Neural cell (in vitro differentiated cells): ENCODE measurements at regions not wholly inside any gene's neighbourhood (a gene's known extent, or its start where the extent isn't known, plus 50 kb on each side); places are given as distances from the start of the nearest gene placed in this dataset.

Experiments used
- EP300 ChIP-seq: fragments of 450-650 bp; conservative IDR thresholded peaks from 2 replicates; pipeline ENCODE4 v1.6.1; 2014; ENCODE audit warnings: antibody characterized with exemption, mild to moderate bottlenecking, moderate library complexity; ENCODE audit not compliant: poor library complexity, severe bottlenecking
- EZH2 ChIP-seq: fragments of 200-600, 300-800 bp; shearing (Covaris generic), sonication (generic); IDR thresholded peaks from 2 replicates; pipeline ENCODE4 v1.6.1; 2014; ENCODE audit warnings: antibody characterized with exemption, low read length, borderline replicate concordance, mild to moderate bottlenecking; ENCODE audit not compliant: insufficient read depth, poor library complexity, severe bottlenecking
- MXI1 ChIP-seq: fragments of 450-650 bp; conservative IDR thresholded peaks from 2 replicates; pipeline ENCODE4 v1.6.1; 2014; ENCODE audit warnings: antibody characterized with exemption, mild to moderate bottlenecking; ENCODE audit not compliant: poor library complexity, severe bottlenecking
- POLR2AphosphoS5 ChIP-seq: IDR thresholded peaks from 2 replicates; pipeline ENCODE4 v1.6.1; 2012
- RAD21 ChIP-seq: fragments of 450-650 bp; conservative IDR thresholded peaks from 2 replicates; pipeline ENCODE4 v1.6.1; 2014; ENCODE audit warnings: antibody characterized with exemption, mild to moderate bottlenecking, moderate library complexity
- SMC3 ChIP-seq: fragments of 450-650 bp; conservative IDR thresholded peaks from 2 replicates; pipeline ENCODE4 v1.6.1; 2014; ENCODE audit warnings: antibody characterized with exemption, mild to moderate bottlenecking, moderate library complexity; ENCODE audit not compliant: poor library complexity
- TAF1 ChIP-seq: IDR thresholded peaks from 2 replicates; pipeline ENCODE4 v1.6.1; 2012; ENCODE audit warnings: low read depth
- TF ChIP-seq, protein P1 (sequence below): fragments of 450-650 bp; IDR thresholded peaks from 2 replicates; pipeline ENCODE4 v1.5.1; 2014; ENCODE audit warnings: antibody characterized with exemption, mild to moderate bottlenecking, moderate library complexity; ENCODE audit not compliant: poor library complexity, severe bottlenecking
- TF ChIP-seq, protein P2 (sequence below): IDR thresholded peaks from 2 replicates; pipeline ENCODE4 v1.6.1; 2012; ENCODE audit warnings: borderline replicate concordance

DNA sequence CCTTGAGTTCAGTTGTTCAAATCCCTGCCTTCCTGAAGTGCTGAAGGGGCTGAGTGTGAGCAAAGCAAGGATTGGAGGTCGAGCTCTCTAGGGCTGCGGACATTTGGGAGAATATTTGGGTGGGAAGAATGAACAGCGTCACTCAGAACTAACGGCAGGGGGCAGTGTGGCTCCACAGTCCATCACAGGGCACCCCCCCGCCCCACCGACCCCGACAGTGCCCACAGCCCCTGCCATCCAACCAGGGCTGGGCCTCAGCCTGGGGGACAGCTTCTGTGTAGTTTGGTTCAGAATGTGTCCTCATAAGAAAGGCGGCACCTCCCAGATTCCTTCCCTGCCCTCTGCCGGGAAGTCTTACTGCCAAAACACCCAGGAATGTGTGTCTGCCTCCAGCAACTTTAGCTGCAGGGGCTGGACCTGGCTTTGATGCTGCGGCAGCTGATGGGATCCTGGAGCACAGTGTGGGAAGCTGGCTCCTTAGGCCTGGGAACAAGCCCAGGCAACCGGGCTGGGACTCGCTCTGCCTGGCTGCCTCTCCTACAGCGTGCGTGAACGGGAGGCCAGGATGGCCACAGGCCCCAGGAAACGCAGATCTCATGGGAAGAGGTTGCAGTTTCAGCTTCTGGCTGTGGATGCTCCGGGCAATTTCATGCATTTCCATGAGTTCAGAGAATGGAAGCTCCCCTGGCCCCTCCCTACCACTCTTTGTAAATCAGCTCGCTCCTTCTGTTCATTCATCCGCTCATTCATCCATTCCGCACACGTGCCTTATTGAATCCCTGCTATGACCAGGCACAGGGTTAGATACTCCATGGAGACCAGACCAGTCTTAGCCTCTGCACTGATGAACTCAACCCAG lies 104.9 kb upstream of the TMPRSS2 start:
- TF ChIP-seq, protein P1, sequence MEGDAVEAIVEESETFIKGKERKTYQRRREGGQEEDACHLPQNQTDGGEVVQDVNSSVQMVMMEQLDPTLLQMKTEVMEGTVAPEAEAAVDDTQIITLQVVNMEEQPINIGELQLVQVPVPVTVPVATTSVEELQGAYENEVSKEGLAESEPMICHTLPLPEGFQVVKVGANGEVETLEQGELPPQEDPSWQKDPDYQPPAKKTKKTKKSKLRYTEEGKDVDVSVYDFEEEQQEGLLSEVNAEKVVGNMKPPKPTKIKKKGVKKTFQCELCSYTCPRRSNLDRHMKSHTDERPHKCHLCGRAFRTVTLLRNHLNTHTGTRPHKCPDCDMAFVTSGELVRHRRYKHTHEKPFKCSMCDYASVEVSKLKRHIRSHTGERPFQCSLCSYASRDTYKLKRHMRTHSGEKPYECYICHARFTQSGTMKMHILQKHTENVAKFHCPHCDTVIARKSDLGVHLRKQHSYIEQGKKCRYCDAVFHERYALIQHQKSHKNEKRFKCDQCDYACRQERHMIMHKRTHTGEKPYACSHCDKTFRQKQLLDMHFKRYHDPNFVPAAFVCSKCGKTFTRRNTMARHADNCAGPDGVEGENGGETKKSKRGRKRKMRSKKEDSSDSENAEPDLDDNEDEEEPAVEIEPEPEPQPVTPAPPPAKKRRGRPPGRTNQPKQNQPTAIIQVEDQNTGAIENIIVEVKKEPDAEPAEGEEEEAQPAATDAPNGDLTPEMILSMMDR: peak; percentile 55
- TF ChIP-seq MXI1 (no peak), POLR2AphosphoS5 (no peak), EP300 (no peak), EZH2 (no peak), RAD21 (peak; percentile 59), SMC3 (peak; percentile 57), TAF1 (no peak)
- TF ChIP-seq, protein P2, sequence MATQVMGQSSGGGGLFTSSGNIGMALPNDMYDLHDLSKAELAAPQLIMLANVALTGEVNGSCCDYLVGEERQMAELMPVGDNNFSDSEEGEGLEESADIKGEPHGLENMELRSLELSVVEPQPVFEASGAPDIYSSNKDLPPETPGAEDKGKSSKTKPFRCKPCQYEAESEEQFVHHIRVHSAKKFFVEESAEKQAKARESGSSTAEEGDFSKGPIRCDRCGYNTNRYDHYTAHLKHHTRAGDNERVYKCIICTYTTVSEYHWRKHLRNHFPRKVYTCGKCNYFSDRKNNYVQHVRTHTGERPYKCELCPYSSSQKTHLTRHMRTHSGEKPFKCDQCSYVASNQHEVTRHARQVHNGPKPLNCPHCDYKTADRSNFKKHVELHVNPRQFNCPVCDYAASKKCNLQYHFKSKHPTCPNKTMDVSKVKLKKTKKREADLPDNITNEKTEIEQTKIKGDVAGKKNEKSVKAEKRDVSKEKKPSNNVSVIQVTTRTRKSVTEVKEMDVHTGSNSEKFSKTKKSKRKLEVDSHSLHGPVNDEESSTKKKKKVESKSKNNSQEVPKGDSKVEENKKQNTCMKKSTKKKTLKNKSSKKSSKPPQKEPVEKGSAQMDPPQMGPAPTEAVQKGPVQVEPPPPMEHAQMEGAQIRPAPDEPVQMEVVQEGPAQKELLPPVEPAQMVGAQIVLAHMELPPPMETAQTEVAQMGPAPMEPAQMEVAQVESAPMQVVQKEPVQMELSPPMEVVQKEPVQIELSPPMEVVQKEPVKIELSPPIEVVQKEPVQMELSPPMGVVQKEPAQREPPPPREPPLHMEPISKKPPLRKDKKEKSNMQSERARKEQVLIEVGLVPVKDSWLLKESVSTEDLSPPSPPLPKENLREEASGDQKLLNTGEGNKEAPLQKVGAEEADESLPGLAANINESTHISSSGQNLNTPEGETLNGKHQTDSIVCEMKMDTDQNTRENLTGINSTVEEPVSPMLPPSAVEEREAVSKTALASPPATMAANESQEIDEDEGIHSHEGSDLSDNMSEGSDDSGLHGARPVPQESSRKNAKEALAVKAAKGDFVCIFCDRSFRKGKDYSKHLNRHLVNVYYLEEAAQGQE: no peak
